Inferior parietal cortex (tissue), 1 donor: ENCODE measurements at regions not wholly inside any gene's neighbourhood (a gene's known extent, or its start where the extent isn't known, plus 50 kb on each side); places are given as distances from the start of the nearest gene placed in this dataset.

Source experiments
- DNase-seq: peaks from one replicate; pipeline ENCODE4 v3.0.0-alpha.2; 2016; ENCODE audit errors: extremely low spot score

GRCh38 chr4:81881855-81882621, 410.3 kb upstream of the RASGEF1B start:
- no peak for DNase-seq

GRCh38 chr4:81876106-81876505, 404.4 kb upstream of the RASGEF1B start:
- DNase-seq, result no peak

GRCh38 chr4:81874661-81875515, 403.2 kb upstream of the RASGEF1B start:
- DNase-seq, result peak; percentile 34

- DNase-seq, result no peak
Measured at GRCh38 chr4:81870275-81870674, 398.6 kb upstream of the RASGEF1B start.

- DNase-seq, result no peak
Measured at GRCh38 chr4:81860111-81860510, 388.4 kb upstream of the RASGEF1B start.

- no peak for DNase-seq
Measured at GRCh38 chr4:81854406-81854805, 382.7 kb upstream of the RASGEF1B start.

GRCh38 chr4:81852031-81852715, 380.5 kb upstream of the RASGEF1B start:
- no peak for DNase-seq

GRCh38 chr4:81850701-81851100, 379.0 kb upstream of the RASGEF1B start:
- no peak for DNase-seq

- no peak for DNase-seq
Measured at GRCh38 chr4:81845761-81846160, 374.1 kb upstream of the RASGEF1B start.

- DNase-seq, result no peak
Measured at GRCh38 chr4:81845273-81845672, 373.6 kb upstream of the RASGEF1B start.

GRCh38 chr4:81844717-81845116, 373.0 kb upstream of the RASGEF1B start:
- peak; percentile 93 for DNase-seq

- DNase-seq, result no peak
Measured at GRCh38 chr4:81839347-81840042, 367.8 kb upstream of the RASGEF1B start.

GRCh38 chr4:81838586-81838985, 366.9 kb upstream of the RASGEF1B start:
- DNase-seq, result no peak

GRCh38 chr4:81836716-81837115, 365.0 kb upstream of the RASGEF1B start:
- DNase-seq, result no peak

GRCh38 chr4:81833576-81833975, 361.9 kb upstream of the RASGEF1B start:
- no peak for DNase-seq

GRCh38 chr4:81828991-81829390, 357.3 kb upstream of the RASGEF1B start:
- DNase-seq, result no peak

- DNase-seq, result no peak
Measured at GRCh38 chr4:81827577-81828202, 356.0 kb upstream of the RASGEF1B start.

GRCh38 chr4:81826817-81827424, 355.2 kb upstream of the RASGEF1B start:
- DNase-seq, result no peak

GRCh38 chr4:81826335-81826734, 354.6 kb upstream of the RASGEF1B start:
- DNase-seq, result no peak

- no peak for DNase-seq
Measured at GRCh38 chr4:81818385-81818920, 346.7 kb upstream of the RASGEF1B start.
